ENCODE measurements at regions not wholly inside any gene's neighbourhood (a gene's known extent, or its start where the extent isn't known, plus 50 kb on each side); places are given as distances from the start of the nearest gene placed in this dataset.

GRCh38 chr4:37071576-37071975, 173.0 kb upstream of the NWD2 start:
- DNase-seq (ENCODE audit: low read depth, low spot score) = no peak

GRCh38 chr4:37073226-37073840, 171.2 kb upstream of the NWD2 start:
- DNase-seq (ENCODE audit: low read depth, low spot score) = no peak

GRCh38 chr4:37082912-37083311, 161.6 kb upstream of the NWD2 start:
- DNase-seq (ENCODE audit: low read depth, low spot score) = no peak

GRCh38 chr4:37095925-37096324, 148.6 kb upstream of the NWD2 start:
- DNase-seq (ENCODE audit: low read depth, low spot score) = no peak

- DNase-seq (ENCODE audit: low read depth, low spot score) = no peak
Measured at GRCh38 chr4:37101182-37101581, 143.4 kb upstream of the NWD2 start.

GRCh38 chr4:37101686-37102085, 142.9 kb upstream of the NWD2 start:
- DNase-seq (ENCODE audit: low read depth, low spot score) = no peak

- DNase-seq (ENCODE audit: low read depth, low spot score) = no peak
Measured at GRCh38 chr4:37109756-37110155, 134.8 kb upstream of the NWD2 start.

- DNase-seq (ENCODE audit: low read depth, low spot score) = no peak
Measured at GRCh38 chr4:37124800-37125199, 119.7 kb upstream of the NWD2 start.

- no peak for DNase-seq (ENCODE audit: low read depth, low spot score)
Measured at GRCh38 chr4:37126051-37126450, 118.5 kb upstream of the NWD2 start.

GRCh38 chr4:37130465-37130864, 114.1 kb upstream of the NWD2 start:
- DNase-seq (ENCODE audit: low read depth, low spot score) = no peak

- peak; percentile 8 for DNase-seq (ENCODE audit: low read depth, low spot score)
Measured at GRCh38 chr4:37132351-37132974, 112.1 kb upstream of the NWD2 start.

GRCh38 chr4:37132975-37133360, 111.6 kb upstream of the NWD2 start:
- no peak for DNase-seq (ENCODE audit: low read depth, low spot score)

- DNase-seq (ENCODE audit: low read depth, low spot score) = no peak
Measured at GRCh38 chr4:37138019-37138653, 106.4 kb upstream of the NWD2 start.

GRCh38 chr4:37138789-37139188, 105.8 kb upstream of the NWD2 start:
- no peak for DNase-seq (ENCODE audit: low read depth, low spot score)

GRCh38 chr4:37139987-37140386, 104.6 kb upstream of the NWD2 start:
- no peak for DNase-seq (ENCODE audit: low read depth, low spot score)

- no peak for DNase-seq (ENCODE audit: low read depth, low spot score)
Measured at GRCh38 chr4:37146260-37146659, 98.3 kb upstream of the NWD2 start.

GRCh38 chr4:37157476-37158167, 86.9 kb upstream of the NWD2 start:
- DNase-seq (ENCODE audit: low read depth, low spot score) = peak; percentile 27

- no peak for DNase-seq (ENCODE audit: low read depth, low spot score)
Measured at GRCh38 chr4:37160653-37161052, 83.9 kb upstream of the NWD2 start.

- no peak for DNase-seq (ENCODE audit: low read depth, low spot score)
Measured at GRCh38 chr4:37165844-37166243, 78.7 kb upstream of the NWD2 start.

GRCh38 chr4:37169956-37170355, 74.6 kb upstream of the NWD2 start:
- no peak for DNase-seq (ENCODE audit: low read depth, low spot score)

GRCh38 chr4:37188100-37188499, 56.4 kb upstream of the NWD2 start:
- DNase-seq (ENCODE audit: low read depth, low spot score) = peak; percentile 12
